ENCODE measurements at regions not wholly inside any gene's neighbourhood (a gene's known extent, or its start where the extent isn't known, plus 50 kb on each side); places are given as distances from the start of the nearest gene placed in this dataset.

GRCh38 chr3:80978216-80978969 is 783.1 kb downstream of the GBE1 start:
- in situ Hi-C loops (cut with HindIII; ENCODE audit: low pct_unique_long_range_greater_than_20kb, low sequenced_read_pairs): no loop called here
- ChIA-PET POLR2A (no interaction called here), CTCF (no interaction called here)
- TF ChIP-seq SIN3A (IDR thresholded peaks at IDR 0.05; ENCODE audit: borderline replicate concordance, insufficient read depth, low read depth, low read length) (no peak), REST (IDR thresholded peaks at IDR 0.05; ENCODE audit: insufficient read depth in 1 of 2, low read depth in 2 of 2, low read length in 1 of 2) (no peak), POLR2AphosphoS5 (IDR thresholded peaks at IDR 0.05; ENCODE audit: low read depth, low read length) (no peak), TCF7L2 (IDR thresholded peaks at IDR 0.05; ENCODE audit: low read depth, low read length) (no peak), CTCF (IDR thresholded peaks at IDR 0.05) (no peak)
- ATAC-seq (no peak), DNase-seq (ENCODE audit: low read depth, low spot score) (no peak)
- no peak overlapping the region for H3K27ac ChIP-seq (ENCODE audit: low read length)
- BruUV-seq (replicated peaks): no TSS peak
- H3K4me3 ChIP-seq (ENCODE audit: low read depth in 2 of 2, low read length in 2 of 2): no peak overlapping the region
- H3K4me1 ChIP-seq (ENCODE audit: control insufficient read depth, insufficient read depth, low read length): no peaks in the 10 kb centered on the region
- intact Hi-C loops (cut with micrococcal nuclease; ENCODE audit: unreplicated experiment): no loop called here
- H3K36me3 ChIP-seq (ENCODE audit: control insufficient read depth, insufficient read depth, low read length): no peaks in the 10 kb centered on the region
- H3K9me3 ChIP-seq (ENCODE audit: control insufficient read depth, insufficient read depth, low read depth, low read length): no peaks in the 10 kb centered on the region
- H3K27me3 ChIP-seq (ENCODE audit: control insufficient read depth, insufficient read depth, low read length): no peaks in the 10 kb centered on the region

GRCh38 chr3:80970292-80970691 is 791.2 kb downstream of the GBE1 start:
- intact Hi-C loops (cut with micrococcal nuclease; ENCODE audit: unreplicated experiment): no loop called here
- no peak for ATAC-seq

More at GRCh38 chr3:80970292-80970691, 791.2 kb downstream of the GBE1 start:
- Histone ChIP-seq H3K27me3 (ENCODE audit: control insufficient read depth, insufficient read depth, low read length) (no peaks in the 10 kb centered on the region), H3K27ac (ENCODE audit: low read length) (no peak overlapping the region), H3K4me1 (ENCODE audit: control insufficient read depth, insufficient read depth, low read length) (no peaks in the 10 kb centered on the region), H3K9me3 (ENCODE audit: control insufficient read depth, insufficient read depth, low read depth, low read length) (no peaks in the 10 kb centered on the region), H3K36me3 (ENCODE audit: control insufficient read depth, insufficient read depth, low read length) (no peaks in the 10 kb centered on the region), H3K4me3 (ENCODE audit: low read depth in 2 of 2, low read length in 2 of 2) (no peak overlapping the region)
- no peak for TF ChIP-seq SIN3A (IDR thresholded peaks at IDR 0.05; ENCODE audit: borderline replicate concordance, insufficient read depth, low read depth, low read length)
- no peak for TF ChIP-seq CTCF (IDR thresholded peaks at IDR 0.05)
- TF ChIP-seq POLR2AphosphoS5 (IDR thresholded peaks at IDR 0.05; ENCODE audit: low read depth, low read length): no peak
- TF ChIP-seq REST (IDR thresholded peaks at IDR 0.05; ENCODE audit: insufficient read depth in 1 of 2, low read depth in 2 of 2, low read length in 1 of 2): no peak
- TF ChIP-seq TCF7L2 (IDR thresholded peaks at IDR 0.05; ENCODE audit: low read depth, low read length): no peak
- in situ Hi-C loops (cut with HindIII; ENCODE audit: low pct_unique_long_range_greater_than_20kb, low sequenced_read_pairs): no loop called here
- ChIA-PET POLR2A (no interaction called here), CTCF (no interaction called here)
- BruUV-seq (replicated peaks): no TSS peak
- no peak for DNase-seq (ENCODE audit: low read depth, low spot score)

Data from Panc1 (cell line).